ENCODE measurements at regions not wholly inside any gene's neighbourhood (a gene's known extent, or its start where the extent isn't known, plus 50 kb on each side); places are given as distances from the start of the nearest gene placed in this dataset.

DNA sequence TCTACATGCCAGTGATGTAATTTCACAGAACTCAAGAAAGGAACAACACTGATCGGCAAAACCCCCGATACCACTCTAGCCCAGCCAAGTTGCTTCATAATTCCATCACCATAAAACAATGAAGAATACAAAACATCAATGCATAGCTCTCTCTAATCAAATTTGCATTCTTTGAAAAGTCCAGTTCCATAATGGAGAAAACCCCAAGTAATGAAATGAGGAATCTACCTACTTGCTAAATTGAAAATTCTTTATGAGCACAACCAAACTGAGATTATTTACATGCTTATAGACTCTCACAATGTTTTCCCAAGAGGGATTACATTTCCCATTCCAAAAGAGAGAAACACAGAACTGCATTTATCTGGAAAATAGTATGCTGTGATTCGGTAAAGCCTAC lies 186.5 kb downstream of the NR4A2 start:
- no peak for DNase-seq (ENCODE audit: low spot score, unreplicated experiment)
- Mint-ChIP-seq H3K9me3 (ENCODE audit: low read depth) (no peaks in the 10 kb centered on the region), H3K27ac (no peak overlapping the region), H3K36me3 (ENCODE audit: insufficient read depth) (peaks cover 7% of the 10 kb centered on the region), H3K27me3 (no peaks in the 10 kb centered on the region), H3K4me3 (ENCODE audit: low read depth) (no peak overlapping the region), H3K4me1 (ENCODE audit: low read depth) (no peaks in the 10 kb centered on the region)
- TF ChIP-seq, protein P1, sequence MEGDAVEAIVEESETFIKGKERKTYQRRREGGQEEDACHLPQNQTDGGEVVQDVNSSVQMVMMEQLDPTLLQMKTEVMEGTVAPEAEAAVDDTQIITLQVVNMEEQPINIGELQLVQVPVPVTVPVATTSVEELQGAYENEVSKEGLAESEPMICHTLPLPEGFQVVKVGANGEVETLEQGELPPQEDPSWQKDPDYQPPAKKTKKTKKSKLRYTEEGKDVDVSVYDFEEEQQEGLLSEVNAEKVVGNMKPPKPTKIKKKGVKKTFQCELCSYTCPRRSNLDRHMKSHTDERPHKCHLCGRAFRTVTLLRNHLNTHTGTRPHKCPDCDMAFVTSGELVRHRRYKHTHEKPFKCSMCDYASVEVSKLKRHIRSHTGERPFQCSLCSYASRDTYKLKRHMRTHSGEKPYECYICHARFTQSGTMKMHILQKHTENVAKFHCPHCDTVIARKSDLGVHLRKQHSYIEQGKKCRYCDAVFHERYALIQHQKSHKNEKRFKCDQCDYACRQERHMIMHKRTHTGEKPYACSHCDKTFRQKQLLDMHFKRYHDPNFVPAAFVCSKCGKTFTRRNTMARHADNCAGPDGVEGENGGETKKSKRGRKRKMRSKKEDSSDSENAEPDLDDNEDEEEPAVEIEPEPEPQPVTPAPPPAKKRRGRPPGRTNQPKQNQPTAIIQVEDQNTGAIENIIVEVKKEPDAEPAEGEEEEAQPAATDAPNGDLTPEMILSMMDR (IDR thresholded peaks at IDR 0.05; ENCODE audit: unreplicated experiment), result no peak

DNA sequence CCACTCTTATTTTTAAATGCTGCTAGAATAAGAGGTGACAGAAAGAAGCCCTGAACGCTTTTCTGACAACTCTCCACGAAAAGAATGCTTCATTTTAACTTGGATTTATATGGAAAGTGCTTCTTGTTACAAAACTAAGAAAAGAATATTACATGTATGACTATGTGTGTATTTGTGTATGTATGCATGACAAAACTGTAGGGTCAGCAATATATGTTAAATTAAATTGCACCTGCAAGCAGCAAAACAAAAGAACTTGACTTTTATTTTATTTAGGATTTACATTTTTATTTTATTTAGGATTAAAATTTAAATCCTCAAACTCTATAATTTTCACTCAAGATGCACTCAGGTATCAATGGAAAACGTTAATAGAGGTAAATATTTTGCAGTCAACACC lies 187.1 kb downstream of the NR4A2 start:
- no peak for DNase-seq (ENCODE audit: low spot score, unreplicated experiment)
- H3K9me3 Mint-ChIP-seq (ENCODE audit: low read depth), result no peaks in the 10 kb centered on the region
- H3K4me1 Mint-ChIP-seq (ENCODE audit: low read depth), result no peaks in the 10 kb centered on the region
- TF ChIP-seq, protein P1 (IDR thresholded peaks at IDR 0.05; ENCODE audit: unreplicated experiment), result no peak
- no peak overlapping the region for H3K27ac Mint-ChIP-seq
- H3K27me3 Mint-ChIP-seq, result no peaks in the 10 kb centered on the region
- no peak overlapping the region for H3K4me3 Mint-ChIP-seq (ENCODE audit: low read depth)
- peaks cover 8% of the 10 kb centered on the region for H3K36me3 Mint-ChIP-seq (ENCODE audit: insufficient read depth)

DNA sequence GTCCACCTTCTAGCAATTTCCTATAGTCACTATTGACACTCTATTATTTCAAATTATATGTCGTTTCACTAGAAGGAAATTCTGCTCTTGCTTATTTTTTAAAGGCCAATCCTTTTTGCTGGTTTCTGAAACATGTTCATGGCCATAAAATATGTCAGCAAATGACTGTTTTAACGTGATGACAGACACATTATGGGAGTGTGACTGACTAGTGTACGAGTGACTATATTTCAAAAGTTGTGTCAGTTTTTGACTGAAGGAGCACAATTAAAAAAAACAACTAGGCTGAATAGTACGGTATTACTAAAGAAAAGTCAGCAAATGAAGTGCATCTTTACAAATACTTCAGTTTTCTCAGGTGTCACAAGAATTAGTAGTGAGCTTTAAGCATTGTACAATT lies 196.0 kb downstream of the NR4A2 start:
- Mint-ChIP-seq H3K27me3 (no peaks in the 10 kb centered on the region), H3K27ac (no peak overlapping the region), H3K4me3 (ENCODE audit: low read depth) (no peak overlapping the region), H3K4me1 (ENCODE audit: low read depth) (no peaks in the 10 kb centered on the region), H3K36me3 (ENCODE audit: insufficient read depth) (peaks cover 5% of the 10 kb centered on the region), H3K9me3 (ENCODE audit: low read depth) (peaks cover 4% of the 10 kb centered on the region)
- TF ChIP-seq, protein P1 (IDR thresholded peaks at IDR 0.05; ENCODE audit: unreplicated experiment), result no peak
- no peak for DNase-seq (ENCODE audit: low spot score, unreplicated experiment)

DNA sequence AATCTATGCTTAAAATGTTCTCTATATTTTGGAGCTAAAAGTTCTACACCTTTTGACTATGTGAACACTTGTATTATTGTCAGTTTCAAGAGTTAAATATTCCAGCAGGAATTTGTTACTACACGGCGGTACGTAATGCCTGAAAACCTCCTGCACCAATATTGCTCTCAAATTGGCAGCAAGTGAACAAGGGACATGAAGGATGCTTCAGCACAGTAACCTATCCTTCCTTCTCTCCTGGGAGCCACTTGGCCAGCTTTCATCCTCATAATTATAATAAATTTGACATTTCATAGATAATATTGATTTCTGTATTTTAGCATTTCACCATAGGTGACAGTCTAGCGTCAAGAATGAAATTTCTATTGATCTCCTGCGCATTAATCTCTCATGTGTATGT lies 197.6 kb downstream of the NR4A2 start:
- TF ChIP-seq, protein P1 (IDR thresholded peaks at IDR 0.05; ENCODE audit: unreplicated experiment), result no peak
- no peaks in the 10 kb centered on the region for H3K4me1 Mint-ChIP-seq (ENCODE audit: low read depth)
- H3K27me3 Mint-ChIP-seq, result no peaks in the 10 kb centered on the region
- peaks cover 2% of the 10 kb centered on the region for H3K9me3 Mint-ChIP-seq (ENCODE audit: low read depth)
- H3K27ac Mint-ChIP-seq, result no peak overlapping the region
- peaks cover 2% of the 10 kb centered on the region for H3K36me3 Mint-ChIP-seq (ENCODE audit: insufficient read depth)
- H3K4me3 Mint-ChIP-seq (ENCODE audit: low read depth), result no peak overlapping the region
- DNase-seq (ENCODE audit: low spot score, unreplicated experiment), result no peak

DNA sequence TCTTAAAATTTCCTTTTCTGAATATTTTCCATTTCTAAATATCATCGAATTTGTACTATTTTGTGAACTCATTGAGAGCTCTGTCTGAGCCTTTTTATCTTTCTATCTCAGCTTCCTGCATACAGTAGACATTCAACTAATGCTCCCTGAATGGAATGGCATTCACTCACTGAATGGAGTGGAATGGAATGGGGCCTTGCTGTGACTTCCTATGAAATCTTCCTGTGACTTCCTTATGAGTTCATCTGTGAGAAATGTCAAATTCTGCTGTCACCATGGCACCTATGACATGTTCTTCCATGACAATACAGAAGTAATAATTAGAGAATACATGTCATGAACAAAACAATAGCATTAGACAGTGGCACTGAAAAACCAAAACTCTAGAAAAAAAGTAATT lies 199.6 kb downstream of the NR4A2 start:
- no peak for DNase-seq (ENCODE audit: low spot score, unreplicated experiment)
- H3K27me3 Mint-ChIP-seq, result no peaks in the 10 kb centered on the region
- no peak overlapping the region for H3K4me3 Mint-ChIP-seq (ENCODE audit: low read depth)
- TF ChIP-seq, protein P1 (IDR thresholded peaks at IDR 0.05; ENCODE audit: unreplicated experiment), result no peak
- no peaks in the 10 kb centered on the region for H3K36me3 Mint-ChIP-seq (ENCODE audit: insufficient read depth)
- H3K4me1 Mint-ChIP-seq (ENCODE audit: low read depth), result no peaks in the 10 kb centered on the region
- H3K27ac Mint-ChIP-seq, result no peak overlapping the region
- no peaks in the 10 kb centered on the region for H3K9me3 Mint-ChIP-seq (ENCODE audit: low read depth)

Data from progenitor cell of endocrine pancreas (in vitro differentiated cells).